Transverse colon (tissue), 4 donors: ENCODE measurements at regions not wholly inside any gene's neighbourhood (a gene's known extent, or its start where the extent isn't known, plus 50 kb on each side); places are given as distances from the start of the nearest gene placed in this dataset.

Experiments
- DNase-seq: peaks from one replicate; pipeline ENCODE4 v3.0.0-alpha.2; 2019
- H3K27ac ChIP-seq, 4 donors: fragments of 200-600 bp; sonication (generic); 2 replicates each; pipeline ENCODE4 v1.5.1; 2016 to 2018; ENCODE audit warnings: inconsistent platforms in 4 of 4
- H3K27me3 ChIP-seq: fragments of 200-600 bp; sonication (generic); 2 replicates; pipeline ENCODE4 v1.5.1; 2017; ENCODE audit warnings: inconsistent platforms
- H3K36me3 ChIP-seq, 4 donors: fragments of 200-600 bp; sonication (generic); 2 replicates each; pipeline ENCODE4 v1.5.1; 2017 to 2019; ENCODE audit warnings: inconsistent platforms in 4 of 4
- H3K4me1 ChIP-seq, 4 donors: fragments of 200-600 bp; sonication (generic); 2 replicates each; pipeline ENCODE4 v1.5.1; 2017 to 2020; ENCODE audit warnings: inconsistent platforms in 4 of 4
- H3K4me3 ChIP-seq, 4 donors: fragments of 200-600 bp; sonication (generic); 1 replicate in 1 of 4; 2 replicates in 3 of 4; pipeline versions ENCODE4 v1.5.1 to v1.6.1; 2017 to 2019; ENCODE audit warnings: inconsistent platforms in 4 of 4
- H3K9me3 ChIP-seq, 2 donors: fragments of 200-600 bp; sonication (generic); 2 replicates each; pipeline ENCODE4 v1.5.1; 2017 to 2019; ENCODE audit warnings: inconsistent platforms in 2 of 2
- EP300 ChIP-seq: sonication (generic); formaldehyde crosslinking; IDR thresholded peaks from one replicate; pipeline ENCODE4 v1.6.1; 2017; ENCODE audit warnings: antibody characterized with exemption, low read depth
- POLR2A ChIP-seq: fragments of 450-650 bp; IDR thresholded peaks from one replicate; pipeline ENCODE4 v1.6.1; 2016; ENCODE audit warnings: antibody characterized with exemption, mild to moderate bottlenecking, moderate library complexity
- POLR2AphosphoS5 ChIP-seq, 3 donors: sonication (generic); formaldehyde crosslinking; IDR thresholded peaks; one replicate each; pipeline ENCODE4 v1.6.1; 2016; ENCODE audit warnings: antibody characterized with exemption in 3 of 3
- WGBS, 2 donors: methylation state at CpG; one replicate each; pipeline ENCODE4 v1.1.5; 2018; ENCODE audit warnings: low coverage in 1 of 2; 5-methylcytosine and 5-hydroxymethylcytosine counted together
- in situ Hi-C, 4 donors: fragments of 200-750 bp; cut with MboI; loops; one replicate each; pipeline versions ENCODE4 v1.15.0 to v1.15.1; 2017; ENCODE audit warnings: low sequenced_read_pairs in 3 of 4, low pct_ligation_motif_present in 1 of 4, low pct_unique_long_range_greater_than_20kb in 1 of 4
- intact Hi-C: fragments of 100-400 bp; cut with DNase I; formaldehyde crosslinking; loops from one replicate; pipeline ENCODE4 v1.15.1; 2023; ENCODE audit warnings: low total_unique reads
- TF ChIP-seq, protein P1 (sequence below), 5 experiments: fragments of 200-600 bp in 3 of 5; fragments of 450-650 bp in 2 of 5; sonication (generic) in 3 of 5; IDR thresholded peaks; 1 replicate in 2 of 5; 2 replicates in 3 of 5; pipeline ENCODE4 v1.5.1; 2016 to 2017; ENCODE audit warnings: antibody characterized with exemption in 5 of 5, inconsistent platforms in 3 of 5, mild to moderate bottlenecking in 2 of 5, moderate library complexity in 1 of 5

- TF ChIP-seq, protein P1, sequence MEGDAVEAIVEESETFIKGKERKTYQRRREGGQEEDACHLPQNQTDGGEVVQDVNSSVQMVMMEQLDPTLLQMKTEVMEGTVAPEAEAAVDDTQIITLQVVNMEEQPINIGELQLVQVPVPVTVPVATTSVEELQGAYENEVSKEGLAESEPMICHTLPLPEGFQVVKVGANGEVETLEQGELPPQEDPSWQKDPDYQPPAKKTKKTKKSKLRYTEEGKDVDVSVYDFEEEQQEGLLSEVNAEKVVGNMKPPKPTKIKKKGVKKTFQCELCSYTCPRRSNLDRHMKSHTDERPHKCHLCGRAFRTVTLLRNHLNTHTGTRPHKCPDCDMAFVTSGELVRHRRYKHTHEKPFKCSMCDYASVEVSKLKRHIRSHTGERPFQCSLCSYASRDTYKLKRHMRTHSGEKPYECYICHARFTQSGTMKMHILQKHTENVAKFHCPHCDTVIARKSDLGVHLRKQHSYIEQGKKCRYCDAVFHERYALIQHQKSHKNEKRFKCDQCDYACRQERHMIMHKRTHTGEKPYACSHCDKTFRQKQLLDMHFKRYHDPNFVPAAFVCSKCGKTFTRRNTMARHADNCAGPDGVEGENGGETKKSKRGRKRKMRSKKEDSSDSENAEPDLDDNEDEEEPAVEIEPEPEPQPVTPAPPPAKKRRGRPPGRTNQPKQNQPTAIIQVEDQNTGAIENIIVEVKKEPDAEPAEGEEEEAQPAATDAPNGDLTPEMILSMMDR (IDR thresholded peaks at IDR 0.05) = no peak
- TF ChIP-seq POLR2A = no peak
- no peak for TF ChIP-seq EP300
- no peak for TF ChIP-seq POLR2AphosphoS5 (IDR thresholded peaks at IDR 0.05)
- 75 to 82% methylated on average over 2 of the region's 2 CpGs for WGBS, 2 donors
- Histone ChIP-seq H3K9me3 (no peaks in the 10 kb centered on the region), H3K4me1 (no peaks in the 10 kb centered on the region), H3K27me3 (no peaks in the 10 kb centered on the region), H3K4me3 (no peak overlapping the region), H3K27ac (no peak overlapping the region), H3K36me3 (no peaks in the 10 kb centered on the region)
- DNase-seq = no peak
- in situ Hi-C loops (no loop called here), intact Hi-C loops (no loop called here)
Observed at GRCh38 chr15:95932141-95932540, 398.4 kb upstream of the NR2F2 start.

GRCh38 chr15:95932676-95933075, 397.8 kb upstream of the NR2F2 start:
- no peaks in the 10 kb centered on the region for H3K27me3 ChIP-seq
- DNase-seq = no peak
- no peak overlapping the region for H3K27ac ChIP-seq
- H3K9me3 ChIP-seq = no peaks in the 10 kb centered on the region
- WGBS, 2 donors = 89% methylated on average over 4 of the region's 4 CpGs
- intact Hi-C loops (no loop called here), in situ Hi-C loops (no loop called here)
- TF ChIP-seq EP300 (no peak), POLR2A (no peak), POLR2AphosphoS5 (IDR thresholded peaks at IDR 0.05) (no peak)
- TF ChIP-seq, protein P1 (IDR thresholded peaks at IDR 0.05) = no peak
- H3K4me1 ChIP-seq = no peaks in the 10 kb centered on the region
- no peak overlapping the region for H3K4me3 ChIP-seq
- H3K36me3 ChIP-seq = no peaks in the 10 kb centered on the region

DNA sequence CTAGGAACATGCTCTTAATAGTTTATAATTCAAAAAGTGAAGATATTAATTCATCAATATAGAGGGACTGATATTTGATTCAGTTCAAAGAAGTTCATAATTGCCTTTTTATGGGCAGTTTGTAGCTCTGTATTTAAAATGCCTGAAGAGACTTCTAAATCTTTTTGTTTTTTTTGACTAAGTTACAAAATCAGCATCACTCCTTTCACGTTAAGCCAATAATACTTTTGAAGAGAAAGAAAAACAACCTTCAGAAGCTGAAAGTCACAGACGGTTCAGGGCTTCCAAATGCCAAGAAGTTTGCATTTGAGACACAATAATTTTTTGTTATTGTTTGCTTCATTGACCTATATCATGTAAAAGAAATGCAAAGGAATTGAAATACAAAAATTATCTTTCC, 394.6 kb upstream of the NR2F2 start:
- intact Hi-C loops = no loop called here
- 69 to 75% methylated on average over 2 of the region's 2 CpGs for whole genome bisulfite sequencing, 2 donors

DNA sequence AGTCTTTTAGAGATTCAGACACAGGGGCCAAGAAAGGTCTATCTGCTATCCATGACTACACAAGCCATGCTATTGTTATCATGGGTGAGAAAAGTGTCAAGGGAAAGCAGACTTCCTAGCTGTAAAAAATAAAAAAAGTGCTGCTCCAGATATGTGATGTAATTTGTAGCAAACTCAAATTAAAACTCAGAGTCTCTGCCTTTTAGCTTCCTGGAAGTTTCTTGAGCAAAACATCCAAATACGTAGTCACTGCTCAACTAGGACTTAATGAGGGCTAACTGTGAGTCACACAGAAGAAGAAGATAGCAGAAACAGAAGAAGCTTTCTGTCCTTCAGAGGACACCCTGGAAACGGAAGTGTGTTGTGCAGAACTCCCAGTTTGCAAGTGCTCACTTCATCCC, 393.4 kb upstream of the NR2F2 start:
- Histone ChIP-seq H3K36me3 (no peaks in the 10 kb centered on the region), H3K27me3 (no peaks in the 10 kb centered on the region), H3K9me3 (no peaks in the 10 kb centered on the region), H3K4me3 (no peak overlapping the region), H3K27ac (no peak overlapping the region), H3K4me1 (no peaks in the 10 kb centered on the region)
- 61 to 71% methylated on average over 2 of the region's 2 CpGs for WGBS, 2 donors
- TF ChIP-seq, protein P1 (IDR thresholded peaks at IDR 0.05) = no peak
- no peak for TF ChIP-seq POLR2A
- TF ChIP-seq EP300 = no peak
- no peak for TF ChIP-seq POLR2AphosphoS5 (IDR thresholded peaks at IDR 0.05)
- in situ Hi-C loops = no loop called here
- intact Hi-C loops = no loop called here
- DNase-seq = no peak

More for the DNA sequence above, 394.6 kb upstream of the NR2F2 start:
- no peaks in the 10 kb centered on the region for H3K9me3 ChIP-seq
- no peak overlapping the region for H3K4me3 ChIP-seq
- H3K4me1 ChIP-seq = no peaks in the 10 kb centered on the region
- in situ Hi-C loops = no loop called here
- no peak for DNase-seq
- TF ChIP-seq POLR2A (no peak), EP300 (no peak), POLR2AphosphoS5 (IDR thresholded peaks at IDR 0.05) (no peak)
- TF ChIP-seq, protein P1 (IDR thresholded peaks at IDR 0.05) = no peak
- H3K27ac ChIP-seq = no peak overlapping the region
- H3K36me3 ChIP-seq = no peaks in the 10 kb centered on the region
- H3K27me3 ChIP-seq = no peaks in the 10 kb centered on the region
